Endothelial cell (in vitro differentiated cells): ENCODE measurements at regions not wholly inside any gene's neighbourhood (a gene's known extent, or its start where the extent isn't known, plus 50 kb on each side); places are given as distances from the start of the nearest gene placed in this dataset.

ENCODE experiments used
- DNase-seq: peaks from one replicate; pipeline ENCODE4 v3.0.0; 2021; ENCODE audit warnings: low spot score
- H3K27ac Mint-ChIP-seq: one replicate; pipeline ENCODE4 v1.8.0; 2021; ENCODE audit warnings: mixed read lengths, inconsistent platforms; ENCODE audit not compliant: unreplicated experiment
- H3K27me3 Mint-ChIP-seq: one replicate; pipeline ENCODE4 v1.8.0; 2021; ENCODE audit warnings: mild to moderate bottlenecking, moderate library complexity, mixed read lengths, inconsistent platforms; ENCODE audit not compliant: unreplicated experiment
- H3K36me3 Mint-ChIP-seq: one replicate; pipeline ENCODE4 v1.8.0; 2021; ENCODE audit warnings: mild to moderate bottlenecking, low read depth, mixed read lengths, inconsistent platforms; ENCODE audit not compliant: unreplicated experiment
- H3K4me1 Mint-ChIP-seq: one replicate; pipeline ENCODE4 v1.8.0; 2021; ENCODE audit warnings: mild to moderate bottlenecking, mixed read lengths, inconsistent platforms; ENCODE audit not compliant: unreplicated experiment
- H3K4me3 Mint-ChIP-seq: one replicate; pipeline ENCODE4 v1.8.0; 2021; ENCODE audit warnings: mild to moderate bottlenecking, mixed read lengths, inconsistent platforms; ENCODE audit not compliant: unreplicated experiment
- H3K9me3 Mint-ChIP-seq: one replicate; pipeline ENCODE4 v1.8.0; 2021; ENCODE audit warnings: mixed read lengths, inconsistent platforms; ENCODE audit not compliant: unreplicated experiment
- CTCF ChIP-seq: fragments of 200-600 bp; sonication (generic); IDR thresholded peaks from one replicate; pipeline ENCODE4 v1.5.0; 2021; ENCODE audit warnings: antibody characterized with exemption; ENCODE audit not compliant: unreplicated experiment

DNA sequence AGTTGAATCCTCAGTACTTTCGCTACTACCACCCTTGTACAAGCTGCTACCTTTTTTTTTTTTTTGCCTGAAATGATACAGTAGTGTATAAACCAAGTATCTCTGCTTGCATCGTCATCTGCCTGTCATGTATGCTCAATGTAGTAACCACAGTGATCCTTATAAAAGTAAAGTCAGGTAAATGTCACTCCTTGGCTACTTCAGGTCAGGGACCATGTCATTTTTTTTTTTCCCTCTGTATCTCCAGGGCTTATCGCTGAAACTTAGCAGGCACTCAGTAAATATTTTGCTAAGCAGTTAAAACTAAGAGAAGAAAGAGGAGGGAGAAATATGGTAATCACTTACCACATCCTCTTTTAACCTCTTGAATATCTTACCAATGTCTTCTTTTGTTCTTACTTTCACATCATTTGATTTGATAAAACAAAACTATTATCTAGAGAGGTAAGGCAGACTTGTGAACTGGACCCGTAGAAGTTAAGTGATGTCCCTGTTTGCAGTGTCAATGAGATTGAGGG lies 96.8 kb upstream of the KLF12 start:
- H3K4me1 Mint-ChIP-seq, result peaks cover 5% of the 10 kb centered on the region
- H3K4me3 Mint-ChIP-seq, result no peak overlapping the region
- no peaks in the 10 kb centered on the region for H3K36me3 Mint-ChIP-seq
- no peak overlapping the region for H3K27ac Mint-ChIP-seq
- no peaks in the 10 kb centered on the region for H3K9me3 Mint-ChIP-seq
- H3K27me3 Mint-ChIP-seq, result no peaks in the 10 kb centered on the region
- no peak for DNase-seq
- no peak for TF ChIP-seq CTCF

- Mint-ChIP-seq H3K4me1 (peaks cover 5% of the 10 kb centered on the region), H3K36me3 (no peaks in the 10 kb centered on the region), H3K4me3 (no peak overlapping the region)
Measured at GRCh38 chr13:74229242-74229641, 95.0 kb upstream of the KLF12 start.

DNA sequence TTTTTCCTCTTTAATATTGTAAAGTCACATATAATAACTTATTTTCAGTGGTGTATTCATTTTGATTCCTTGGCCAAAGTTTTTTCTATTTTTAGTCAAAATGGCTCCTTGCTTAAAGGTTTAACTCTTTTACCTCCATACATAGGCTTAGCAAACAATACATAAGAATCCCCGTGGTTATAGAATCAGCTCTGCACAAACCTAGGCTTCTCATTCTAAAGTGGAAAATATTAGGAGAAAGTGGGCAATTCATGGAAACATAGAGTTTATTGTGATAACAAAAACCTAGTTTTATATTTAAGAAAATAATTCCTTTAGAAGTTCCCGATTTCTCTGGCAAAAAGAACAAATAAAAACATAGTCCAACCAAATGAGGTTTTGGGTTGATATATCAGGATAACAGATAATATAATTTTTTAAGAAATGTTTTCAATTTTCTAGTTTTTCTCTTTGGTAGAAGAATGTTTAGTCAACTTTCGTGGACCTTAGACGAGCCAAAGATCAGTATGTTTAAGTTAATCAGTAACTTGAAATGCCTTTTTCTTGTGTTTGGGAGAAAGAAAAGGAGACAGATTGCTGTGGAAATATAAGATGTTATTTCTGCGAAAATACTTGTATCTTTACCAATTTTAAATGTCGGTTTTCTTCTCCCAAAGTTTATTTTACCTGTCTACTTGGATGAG lies 93.4 kb upstream of the KLF12 start:
- no peaks in the 10 kb centered on the region for H3K27me3 Mint-ChIP-seq
- no peaks in the 10 kb centered on the region for H3K9me3 Mint-ChIP-seq
- TF ChIP-seq CTCF, result no peak
- peaks cover 5% of the 10 kb centered on the region for H3K4me1 Mint-ChIP-seq
- H3K4me3 Mint-ChIP-seq, result no peak overlapping the region
- H3K27ac Mint-ChIP-seq, result no peak overlapping the region
- H3K36me3 Mint-ChIP-seq, result no peaks in the 10 kb centered on the region
- no peak for DNase-seq

More at GRCh38 chr13:74229242-74229641, 95.0 kb upstream of the KLF12 start:
- Mint-ChIP-seq H3K9me3 (no peaks in the 10 kb centered on the region), H3K27me3 (no peaks in the 10 kb centered on the region), H3K27ac (no peak overlapping the region)
- DNase-seq, result no peak
- TF ChIP-seq CTCF, result no peak

DNA sequence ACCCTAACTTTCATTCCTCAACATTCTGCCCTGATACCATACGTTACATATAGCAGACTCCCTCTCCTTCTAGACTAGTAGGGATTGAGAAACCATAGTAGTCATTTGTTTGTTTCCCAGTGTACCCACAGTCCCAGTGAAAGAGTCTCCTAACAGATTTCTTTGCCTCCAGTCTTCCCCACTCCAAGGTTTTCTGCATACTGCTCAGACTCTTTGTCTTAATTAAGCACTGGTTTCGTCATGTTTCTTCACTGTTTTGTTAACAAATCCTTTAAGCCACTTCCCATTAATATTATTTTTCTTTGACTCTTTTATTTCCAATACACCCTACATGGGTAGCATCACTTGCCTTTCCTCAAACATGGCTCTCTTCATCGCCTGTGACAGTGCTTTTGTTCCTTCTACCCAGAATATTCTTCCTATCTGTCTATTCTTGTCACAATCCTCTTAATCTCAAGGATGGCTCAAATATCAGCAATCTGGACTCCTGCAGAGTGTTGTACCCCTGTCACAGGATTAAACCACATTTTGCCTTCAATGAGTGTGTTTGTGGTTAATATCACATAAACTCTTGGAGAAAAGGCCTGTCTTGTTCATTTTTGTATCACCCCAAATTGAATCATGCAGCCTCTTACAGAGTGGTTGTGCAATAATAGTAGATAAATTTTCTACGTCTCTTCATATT lies 92.7 kb upstream of the KLF12 start:
- DNase-seq, result no peak
- Mint-ChIP-seq H3K27ac (no peak overlapping the region), H3K4me1 (peaks cover 4% of the 10 kb centered on the region), H3K27me3 (no peaks in the 10 kb centered on the region), H3K4me3 (no peak overlapping the region), H3K9me3 (no peaks in the 10 kb centered on the region), H3K36me3 (no peaks in the 10 kb centered on the region)
- TF ChIP-seq CTCF, result no peak

DNA sequence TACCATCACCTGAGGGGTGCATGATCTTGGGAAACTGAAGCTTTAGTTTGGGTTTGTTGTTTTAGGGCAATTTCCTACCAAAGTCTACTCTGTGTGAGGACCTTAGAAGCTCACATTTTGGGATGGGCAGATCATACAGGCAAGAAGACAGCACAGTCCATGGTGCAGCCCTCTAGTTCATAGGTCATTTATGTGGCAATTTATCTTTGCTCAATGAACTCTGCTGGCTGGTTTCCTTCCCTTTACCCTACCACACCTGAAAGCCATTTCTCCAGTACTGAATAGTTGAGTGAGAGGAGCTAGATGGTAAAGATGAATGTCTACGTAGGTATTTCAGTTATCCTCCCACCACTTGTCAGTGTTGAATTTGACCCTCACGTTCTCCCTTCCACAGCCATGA lies 87.5 kb upstream of the KLF12 start:
- no peak for DNase-seq
- Mint-ChIP-seq H3K9me3 (no peaks in the 10 kb centered on the region), H3K4me1 (no peaks in the 10 kb centered on the region), H3K36me3 (no peaks in the 10 kb centered on the region), H3K27me3 (no peaks in the 10 kb centered on the region), H3K4me3 (no peak overlapping the region), H3K27ac (no peak overlapping the region)
- no peak for TF ChIP-seq CTCF
